ENCODE measurements at regions not wholly inside any gene's neighbourhood (a gene's known extent, or its start where the extent isn't known, plus 50 kb on each side); places are given as distances from the start of the nearest gene placed in this dataset.

DNA sequence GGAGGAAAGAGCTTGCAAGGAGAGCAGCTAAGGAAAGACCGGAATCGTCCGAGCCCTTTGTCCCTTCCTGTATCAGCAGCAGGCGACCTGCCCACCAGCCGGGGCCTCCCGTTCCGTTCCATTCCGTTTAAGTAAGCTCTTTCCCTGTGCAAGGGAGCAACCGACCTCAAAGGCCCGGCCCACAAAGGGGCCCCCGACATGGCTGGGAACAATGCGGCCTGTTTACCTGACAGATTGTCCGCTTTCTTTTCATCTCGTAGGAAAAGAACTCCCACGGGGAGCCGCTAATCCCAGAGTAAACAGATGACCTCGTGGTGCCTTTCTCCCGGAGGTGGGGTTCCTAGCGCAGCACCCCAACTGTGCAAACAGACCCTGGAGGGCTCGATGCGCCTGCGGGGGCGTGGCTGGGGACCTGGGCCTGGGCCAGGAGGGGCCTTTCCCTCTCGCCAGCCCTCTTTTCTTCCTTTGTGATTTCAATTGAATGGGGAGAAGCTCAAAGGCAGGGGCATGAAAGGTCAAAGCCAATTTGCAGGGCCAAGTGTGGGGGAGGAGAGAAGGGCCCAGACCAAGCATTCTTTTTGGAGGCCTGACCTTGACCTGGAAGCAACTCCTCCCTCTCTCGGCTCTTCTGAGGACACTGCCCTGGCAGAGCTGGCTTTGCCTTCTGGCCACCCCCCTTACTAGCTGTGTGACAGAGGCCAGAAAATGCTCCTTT, 120.2 kb downstream of the INHBB start:
- DNase-seq (ENCODE audit: low read depth) = no peak
- TF ChIP-seq, protein P1, sequence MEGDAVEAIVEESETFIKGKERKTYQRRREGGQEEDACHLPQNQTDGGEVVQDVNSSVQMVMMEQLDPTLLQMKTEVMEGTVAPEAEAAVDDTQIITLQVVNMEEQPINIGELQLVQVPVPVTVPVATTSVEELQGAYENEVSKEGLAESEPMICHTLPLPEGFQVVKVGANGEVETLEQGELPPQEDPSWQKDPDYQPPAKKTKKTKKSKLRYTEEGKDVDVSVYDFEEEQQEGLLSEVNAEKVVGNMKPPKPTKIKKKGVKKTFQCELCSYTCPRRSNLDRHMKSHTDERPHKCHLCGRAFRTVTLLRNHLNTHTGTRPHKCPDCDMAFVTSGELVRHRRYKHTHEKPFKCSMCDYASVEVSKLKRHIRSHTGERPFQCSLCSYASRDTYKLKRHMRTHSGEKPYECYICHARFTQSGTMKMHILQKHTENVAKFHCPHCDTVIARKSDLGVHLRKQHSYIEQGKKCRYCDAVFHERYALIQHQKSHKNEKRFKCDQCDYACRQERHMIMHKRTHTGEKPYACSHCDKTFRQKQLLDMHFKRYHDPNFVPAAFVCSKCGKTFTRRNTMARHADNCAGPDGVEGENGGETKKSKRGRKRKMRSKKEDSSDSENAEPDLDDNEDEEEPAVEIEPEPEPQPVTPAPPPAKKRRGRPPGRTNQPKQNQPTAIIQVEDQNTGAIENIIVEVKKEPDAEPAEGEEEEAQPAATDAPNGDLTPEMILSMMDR (conservative IDR thresholded peaks at IDR 0.05; ENCODE audit: control insufficient read depth, insufficient read depth, low read depth, low read length) = no peak
- H3K4me3 ChIP-seq (ENCODE audit: control insufficient read depth, low read depth, low read length) = no peak overlapping the region

GRCh38 chr2:120466704-120467054, 120.7 kb downstream of the INHBB start:
- DNase-seq (ENCODE audit: low read depth) = no peak
- TF ChIP-seq, protein P1 (conservative IDR thresholded peaks at IDR 0.05; ENCODE audit: control insufficient read depth, insufficient read depth, low read depth, low read length) = no peak
- H3K4me3 ChIP-seq (ENCODE audit: control insufficient read depth, low read depth, low read length) = no peak overlapping the region

GRCh38 chr2:120468136-120468535, 122.2 kb downstream of the INHBB start:
- H3K4me3 ChIP-seq (ENCODE audit: control insufficient read depth, low read depth, low read length) = no peak overlapping the region
- TF ChIP-seq, protein P1 (conservative IDR thresholded peaks at IDR 0.05; ENCODE audit: control insufficient read depth, insufficient read depth, low read depth, low read length) = no peak
- DNase-seq (ENCODE audit: low read depth) = no peak

GRCh38 chr2:120469426-120469825, 123.5 kb downstream of the INHBB start:
- no peak overlapping the region for H3K4me3 ChIP-seq (ENCODE audit: control insufficient read depth, low read depth, low read length)
- peak; percentile 60 for DNase-seq (ENCODE audit: low read depth)
- TF ChIP-seq, protein P1 (conservative IDR thresholded peaks at IDR 0.05; ENCODE audit: control insufficient read depth, insufficient read depth, low read depth, low read length) = no peak

- TF ChIP-seq, protein P1 (conservative IDR thresholded peaks at IDR 0.05; ENCODE audit: control insufficient read depth, insufficient read depth, low read depth, low read length) = no peak
- peak; percentile 95 for DNase-seq (ENCODE audit: low read depth)
- H3K4me3 ChIP-seq (ENCODE audit: control insufficient read depth, low read depth, low read length) = no peak overlapping the region
Observed at GRCh38 chr2:120470041-120470965, 124.4 kb downstream of the INHBB start.

DNA sequence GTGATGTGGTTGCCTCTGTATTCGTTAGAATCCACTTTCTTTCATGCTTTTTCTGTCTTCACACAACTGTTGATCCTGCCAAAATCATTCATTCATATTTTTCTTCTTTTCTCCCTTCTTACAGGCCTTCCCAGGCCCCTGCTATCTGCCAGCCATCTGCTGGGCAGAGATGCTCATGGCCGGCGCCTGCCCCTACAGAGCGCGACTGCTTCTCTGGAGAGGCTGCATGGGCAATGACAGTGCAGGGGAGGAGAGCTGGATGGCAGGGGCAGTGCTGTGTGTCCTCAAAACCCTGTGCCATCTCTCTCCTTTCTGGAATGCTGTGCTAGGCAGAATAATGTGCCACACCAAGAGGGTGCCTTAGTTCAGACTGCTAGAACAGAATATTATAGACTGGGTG, 125.2 kb downstream of the INHBB start:
- TF ChIP-seq, protein P1 (conservative IDR thresholded peaks at IDR 0.05; ENCODE audit: control insufficient read depth, insufficient read depth, low read depth, low read length) = no peak
- no peak overlapping the region for H3K4me3 ChIP-seq (ENCODE audit: control insufficient read depth, low read depth, low read length)
- no peak for DNase-seq (ENCODE audit: low read depth)
